Brain microvascular endothelial cell (primary cell): ENCODE measurements at regions not wholly inside any gene's neighbourhood (a gene's known extent, or its start where the extent isn't known, plus 50 kb on each side); places are given as distances from the start of the nearest gene placed in this dataset.
"Not testable (repeated sequence)": the region's sequence is repeated elsewhere in the genome, so short reads cannot be mapped to it uniquely, and the experiment has no call there.

Source experiments
- DNase-seq: peaks from one replicate; pipeline ENCODE4 v3.0.0-alpha.2; 2020
- H3K27ac ChIP-seq: fragments of 250-450 bp; sonication (Bioruptor Pico); 2 replicates; pipeline ENCODE4 v1.5.1; 2020; ENCODE audit warnings: mild to moderate bottlenecking, moderate library complexity
- H3K27me3 ChIP-seq: fragments of 250-450 bp; sonication (Bioruptor Pico); replicated peaks from 2 replicates; pipeline ENCODE4 v1.5.1; 2020; ENCODE audit warnings: mild to moderate bottlenecking
- H3K36me3 ChIP-seq: fragments of 250-450 bp; sonication (Bioruptor Pico); replicated peaks from 2 replicates; pipeline ENCODE4 v1.5.1; 2020; ENCODE audit warnings: mild to moderate bottlenecking
- H3K4me3 ChIP-seq: 2 replicates; pipeline ENCODE4 v1.5.1; 2011; ENCODE audit warnings: low read depth, mild to moderate bottlenecking, control low read depth, low read length, moderate library complexity
- CTCF ChIP-seq: IDR thresholded peaks from 2 replicates; pipeline ENCODE4 v1.5.1; 2011; ENCODE audit warnings: low read depth, mild to moderate bottlenecking, moderate library complexity, low read length, control low read depth, inconsistent platforms; ENCODE audit errors: missing control alignments
- in situ Hi-C: cut with HindIII; loops from 2 replicates; pipeline ENCODE4 v1.10.0; 2017; ENCODE audit warnings: low sequenced_read_pairs, low pct_ligation_motif_present

GRCh38 chr13:62377838-62378237 lies 962.2 kb upstream of the PCDH20 start:
- no peak overlapping the region for H3K4me3 ChIP-seq
- in situ Hi-C loops, result no loop called here
- TF ChIP-seq CTCF, result no peak
- no peaks in the 10 kb centered on the region for H3K27me3 ChIP-seq
- no peak overlapping the region for H3K27ac ChIP-seq
- no peaks in the 10 kb centered on the region for H3K36me3 ChIP-seq
- DNase-seq, result no peak

GRCh38 chr13:62375653-62376052 lies 960.0 kb upstream of the PCDH20 start:
- H3K27ac ChIP-seq, result no peak overlapping the region
- no peaks in the 10 kb centered on the region for H3K27me3 ChIP-seq
- DNase-seq, result no peak
- no peaks in the 10 kb centered on the region for H3K36me3 ChIP-seq
- no peak overlapping the region for H3K4me3 ChIP-seq
- in situ Hi-C loops, result no loop called here
- no peak for TF ChIP-seq CTCF

GRCh38 chr13:62371737-62372136 lies 956.1 kb upstream of the PCDH20 start:
- Histone ChIP-seq H3K4me3 (no peak overlapping the region), H3K27ac (no peak overlapping the region), H3K27me3 (no peaks in the 10 kb centered on the region), H3K36me3 (no peaks in the 10 kb centered on the region)
- no peak for DNase-seq
- in situ Hi-C loops, result no loop called here
- no peak for TF ChIP-seq CTCF

GRCh38 chr13:62367971-62368370 lies 952.3 kb upstream of the PCDH20 start:
- H3K4me3 ChIP-seq, in situ Hi-C loops, H3K36me3 ChIP-seq, H3K27ac ChIP-seq, DNase-seq, H3K27me3 ChIP-seq: not testable (repeated sequence)

GRCh38 chr13:62360609-62361008 lies 945.0 kb upstream of the PCDH20 start:
- no peak overlapping the region for H3K27ac ChIP-seq
- no peak for TF ChIP-seq CTCF
- in situ Hi-C loops, result no loop called here
- no peak overlapping the region for H3K4me3 ChIP-seq
- H3K27me3 ChIP-seq, result no peaks in the 10 kb centered on the region
- H3K36me3 ChIP-seq, result no peaks in the 10 kb centered on the region
- DNase-seq, result no peak

GRCh38 chr13:62358646-62358932 lies 942.9 kb upstream of the PCDH20 start:
- no peak overlapping the region for H3K27ac ChIP-seq
- no peak overlapping the region for H3K4me3 ChIP-seq
- TF ChIP-seq CTCF, result no peak
- in situ Hi-C loops, result no loop called here
- H3K27me3 ChIP-seq, result no peaks in the 10 kb centered on the region
- H3K36me3 ChIP-seq, result no peaks in the 10 kb centered on the region
- no peak for DNase-seq
